D721Med (cell line): ENCODE measurements at regions not wholly inside any gene's neighbourhood (a gene's known extent, or its start where the extent isn't known, plus 50 kb on each side); places are given as distances from the start of the nearest gene placed in this dataset.

ENCODE experiments used
- DNase-seq: peaks from one replicate; pipeline ENCODE4 v3.0.0; 2011; ENCODE audit warnings: low spot score; ENCODE audit not compliant: insufficient read length
- FAIRE-seq: peaks from 2 replicates; lab custom pipeline; 2011; peaks lifted over from hg19 to GRCh38; lab: Jason Lieb, UNC
- TF ChIP-seq, protein P1 (sequence below): IDR thresholded peaks from 2 replicates; pipeline ENCODE4 v1.5.1; 2012; ENCODE audit warnings: mild to moderate bottlenecking, control low read depth; ENCODE audit not compliant: insufficient read depth; ENCODE audit errors: missing control alignments

- FAIRE-seq (no peak), DNase-seq (no peak)
- TF ChIP-seq, protein P1, sequence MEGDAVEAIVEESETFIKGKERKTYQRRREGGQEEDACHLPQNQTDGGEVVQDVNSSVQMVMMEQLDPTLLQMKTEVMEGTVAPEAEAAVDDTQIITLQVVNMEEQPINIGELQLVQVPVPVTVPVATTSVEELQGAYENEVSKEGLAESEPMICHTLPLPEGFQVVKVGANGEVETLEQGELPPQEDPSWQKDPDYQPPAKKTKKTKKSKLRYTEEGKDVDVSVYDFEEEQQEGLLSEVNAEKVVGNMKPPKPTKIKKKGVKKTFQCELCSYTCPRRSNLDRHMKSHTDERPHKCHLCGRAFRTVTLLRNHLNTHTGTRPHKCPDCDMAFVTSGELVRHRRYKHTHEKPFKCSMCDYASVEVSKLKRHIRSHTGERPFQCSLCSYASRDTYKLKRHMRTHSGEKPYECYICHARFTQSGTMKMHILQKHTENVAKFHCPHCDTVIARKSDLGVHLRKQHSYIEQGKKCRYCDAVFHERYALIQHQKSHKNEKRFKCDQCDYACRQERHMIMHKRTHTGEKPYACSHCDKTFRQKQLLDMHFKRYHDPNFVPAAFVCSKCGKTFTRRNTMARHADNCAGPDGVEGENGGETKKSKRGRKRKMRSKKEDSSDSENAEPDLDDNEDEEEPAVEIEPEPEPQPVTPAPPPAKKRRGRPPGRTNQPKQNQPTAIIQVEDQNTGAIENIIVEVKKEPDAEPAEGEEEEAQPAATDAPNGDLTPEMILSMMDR, result no peak
These were observed 328.6 kb upstream of the RGMA start for GRCh38 chr15:93417631-93418030.

GRCh38 chr15:93417156-93417555 lies 328.1 kb upstream of the RGMA start:
- TF ChIP-seq, protein P1, result no peak
- FAIRE-seq (no peak), DNase-seq (no peak)

- DNase-seq (no peak), FAIRE-seq (no peak)
- TF ChIP-seq, protein P1, result no peak
These were observed 326.6 kb upstream of the RGMA start for GRCh38 chr15:93415576-93415975.

DNA sequence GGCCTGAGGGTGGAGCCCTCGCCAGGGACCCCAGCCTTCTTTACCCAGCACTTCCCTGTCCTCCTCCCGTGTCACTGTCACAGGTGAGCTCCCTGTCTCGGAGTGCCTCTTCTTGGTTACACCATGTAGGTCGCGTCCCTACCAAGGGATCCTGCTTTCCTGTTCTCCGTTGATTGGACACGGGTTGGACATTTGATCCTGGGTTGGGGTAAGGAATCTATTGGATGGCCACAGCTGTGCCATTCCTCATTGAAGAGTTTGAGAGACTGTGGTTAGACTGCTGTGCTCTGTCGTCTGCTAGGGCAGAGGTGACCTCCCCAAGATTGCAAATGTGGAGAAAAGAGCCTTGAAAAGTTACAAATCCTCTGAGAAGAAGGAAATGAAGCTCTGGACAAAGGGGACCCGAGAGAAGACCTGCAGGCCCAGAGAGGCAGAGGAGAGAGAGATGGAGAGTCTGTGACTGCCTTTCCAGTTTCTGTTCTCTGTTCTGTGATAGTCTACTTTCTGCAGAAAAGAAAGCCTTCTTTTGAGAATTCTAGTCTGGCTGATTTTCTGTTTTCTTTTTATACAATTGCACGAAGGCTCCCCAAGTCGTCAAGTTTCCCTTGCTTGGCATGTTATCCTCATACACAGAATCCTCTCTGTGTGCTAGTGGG lies 325.7 kb upstream of the RGMA start:
- FAIRE-seq (no peak), DNase-seq (no peak)
- TF ChIP-seq, protein P1, result no peak

DNA sequence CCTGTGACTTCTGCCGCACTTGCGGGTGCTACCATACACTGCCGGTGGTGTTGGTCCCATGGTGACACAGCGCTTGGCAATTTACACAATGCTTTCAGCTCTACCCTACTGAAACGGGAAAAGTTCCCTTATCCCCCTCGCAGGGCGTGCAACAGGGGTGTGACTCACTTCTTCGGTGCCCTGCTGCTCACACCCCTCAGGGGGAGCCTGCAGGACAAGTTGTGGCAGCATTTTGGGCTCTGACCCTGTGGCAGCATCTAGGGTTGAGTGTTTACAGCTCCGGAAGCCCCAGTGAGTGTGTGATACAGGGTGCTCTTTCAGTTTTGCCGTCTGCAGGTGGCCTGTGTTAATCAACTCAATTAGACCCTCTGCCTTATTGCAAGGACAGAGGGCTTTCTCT lies 324.7 kb upstream of the RGMA start:
- TF ChIP-seq, protein P1, result no peak
- DNase-seq (no peak), FAIRE-seq (no peak)

- DNase-seq (no peak), FAIRE-seq (no peak)
- TF ChIP-seq, protein P1, result no peak
These were observed 310.1 kb upstream of the RGMA start for GRCh38 chr15:93399121-93399520.

DNA sequence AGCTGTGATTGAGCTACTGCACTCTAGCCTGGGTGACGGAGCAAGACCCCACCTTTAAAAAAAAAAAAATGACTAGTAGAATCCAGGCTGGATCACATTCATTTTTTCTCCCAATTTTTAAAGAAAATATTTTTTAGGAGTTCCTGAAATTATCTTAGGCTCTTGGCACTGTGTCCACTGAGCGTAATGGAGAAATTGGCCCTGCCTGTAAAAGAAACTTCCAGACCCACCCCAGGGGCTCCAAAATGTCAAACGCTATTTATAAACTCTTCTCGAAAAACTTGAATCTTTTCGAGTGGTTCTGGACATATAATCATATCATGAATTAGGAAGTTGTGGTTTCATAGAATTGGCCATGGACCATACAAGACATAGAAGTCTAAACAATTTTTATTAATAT lies 300.2 kb upstream of the RGMA start:
- FAIRE-seq (no peak), DNase-seq (no peak)
- TF ChIP-seq, protein P1, result no peak
